ENCODE measurements at regions not wholly inside any gene's neighbourhood (a gene's known extent, or its start where the extent isn't known, plus 50 kb on each side); places are given as distances from the start of the nearest gene placed in this dataset.

- DNase-seq = no peak
Observed at GRCh38 chr6:164206807-164207423, 792.4 kb downstream of the QKI start.

DNA sequence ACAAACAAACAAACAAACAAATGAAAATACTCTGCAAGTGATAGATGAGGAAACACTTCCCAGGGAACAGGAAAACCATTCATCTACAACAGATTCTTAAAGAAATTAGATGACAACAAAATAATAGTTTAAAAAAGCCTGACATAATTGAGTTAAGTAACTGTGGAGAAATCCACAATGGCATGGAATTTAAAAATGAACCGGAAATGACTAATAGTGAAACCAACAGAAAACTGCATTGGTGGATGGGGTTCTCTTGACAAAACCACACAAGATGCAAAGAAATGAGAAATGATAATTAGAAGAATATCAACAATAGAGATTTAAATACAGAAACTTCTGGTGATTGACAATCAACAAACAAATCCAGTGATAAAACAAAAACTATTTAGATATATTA lies 785.6 kb downstream of the QKI start:
- no peak for DNase-seq

- no peak for DNase-seq
Observed at GRCh38 chr6:164195942-164196281, 781.4 kb downstream of the QKI start.

- DNase-seq = no peak
Observed at GRCh38 chr6:164195278-164195941, 780.9 kb downstream of the QKI start.

- no peak for DNase-seq
Observed at GRCh38 chr6:164188861-164189260, 774.3 kb downstream of the QKI start.

GRCh38 chr6:164185471-164185871 lies 771.0 kb downstream of the QKI start:
- DNase-seq = no peak

- no peak for DNase-seq
Observed at GRCh38 chr6:164184410-164184809, 769.9 kb downstream of the QKI start.

- no peak for DNase-seq
Observed at GRCh38 chr6:164183556-164184123, 769.1 kb downstream of the QKI start.

DNA sequence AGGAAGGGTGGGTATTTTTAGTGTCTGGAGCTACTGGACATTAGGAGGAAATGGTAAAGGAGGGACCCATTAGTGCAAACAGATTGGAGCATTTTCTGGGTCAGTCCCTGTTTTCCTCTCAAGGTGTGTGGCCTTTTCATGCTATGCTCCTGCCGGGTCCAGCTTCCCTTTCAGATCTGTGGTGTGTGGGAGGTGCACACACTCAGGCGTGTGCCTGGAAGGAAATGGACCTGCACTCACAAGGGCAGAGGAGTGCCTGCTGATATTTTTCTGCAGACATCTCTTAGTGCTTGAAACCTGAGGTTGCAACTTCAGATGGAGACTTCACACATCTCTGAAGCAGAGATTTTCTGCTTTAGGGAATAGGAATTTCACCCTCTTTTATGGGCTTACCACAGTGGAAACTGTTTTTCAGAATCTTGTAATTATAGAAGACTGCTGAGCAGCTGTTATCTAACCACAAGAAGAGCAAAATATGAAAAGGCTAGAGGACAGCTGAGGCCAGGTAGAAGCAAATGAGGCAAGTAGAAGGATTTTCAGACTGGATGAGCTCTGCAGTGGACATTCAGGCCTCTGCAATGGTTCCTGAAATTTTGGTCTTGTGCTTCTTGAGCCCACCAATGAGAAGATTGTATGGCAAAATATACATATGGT lies 764.3 kb downstream of the QKI start:
- DNase-seq = no peak

GRCh38 chr6:164169355-164169754 lies 754.8 kb downstream of the QKI start:
- DNase-seq = no peak

DNA sequence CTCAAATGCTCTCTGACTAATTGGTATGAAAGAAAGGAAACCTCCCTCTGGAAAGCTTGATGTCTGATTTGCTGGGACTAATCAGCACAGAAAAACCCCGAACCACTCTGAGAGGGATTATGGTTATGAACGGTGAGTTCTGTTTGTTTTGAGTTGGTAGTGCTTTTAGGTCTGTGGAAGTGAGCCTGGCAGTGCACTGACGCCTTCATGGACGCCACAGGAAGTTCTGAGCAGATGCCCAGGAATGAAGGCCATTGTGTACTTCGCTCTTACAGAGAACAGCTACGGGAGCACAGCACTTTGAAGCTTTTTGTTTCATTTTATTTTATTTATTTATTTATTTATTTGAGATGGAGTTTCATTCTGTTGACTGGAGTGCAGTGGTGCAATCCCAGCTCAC lies 754.1 kb downstream of the QKI start:
- no peak for DNase-seq

- DNase-seq = no peak
Observed at GRCh38 chr6:164167873-164168405, 753.4 kb downstream of the QKI start.

DNA sequence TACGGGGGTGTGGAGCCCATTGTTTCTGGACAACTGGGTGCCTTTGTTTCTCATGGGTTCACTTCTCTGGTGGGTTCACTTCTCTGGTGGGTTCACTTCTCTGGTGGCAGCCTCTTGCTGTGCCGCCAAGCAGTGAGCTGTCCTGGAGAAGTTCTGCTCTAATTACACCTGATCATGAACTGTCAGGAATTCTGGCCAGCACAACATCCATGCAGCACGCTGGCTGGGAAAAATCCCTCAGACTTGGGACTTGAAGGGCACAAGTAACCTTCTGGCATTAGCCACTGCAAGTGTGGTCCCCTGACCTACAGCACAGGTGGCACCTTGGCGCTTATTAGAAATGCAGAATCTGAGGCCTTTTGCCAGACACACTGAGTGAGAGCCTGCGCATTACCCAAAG lies 752.5 kb downstream of the QKI start:
- no peak for DNase-seq

- no peak for DNase-seq
Observed at GRCh38 chr6:164166515-164166914, 752.0 kb downstream of the QKI start.

DNA sequence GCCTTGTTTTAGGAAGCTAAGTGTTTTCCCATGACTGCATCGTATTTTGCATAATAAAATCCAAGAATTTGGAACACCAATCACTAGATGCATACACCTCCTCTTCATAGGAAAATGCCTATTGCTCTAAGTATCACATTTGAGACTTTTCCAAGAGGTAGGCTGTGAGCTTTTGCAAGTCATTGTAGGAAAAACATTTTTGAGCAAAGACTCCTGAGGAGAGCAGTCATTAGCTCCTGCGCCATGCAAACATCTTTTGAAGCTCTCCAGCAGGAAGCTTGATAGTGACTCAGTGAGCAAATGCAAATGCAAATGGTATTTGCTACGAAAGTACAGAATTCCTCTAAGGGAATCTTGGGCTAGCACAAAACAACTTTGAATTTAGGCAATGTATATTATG lies 750.4 kb downstream of the QKI start:
- no peak for DNase-seq

- DNase-seq = no peak
Observed at GRCh38 chr6:164163239-164163638, 748.7 kb downstream of the QKI start.

DNA sequence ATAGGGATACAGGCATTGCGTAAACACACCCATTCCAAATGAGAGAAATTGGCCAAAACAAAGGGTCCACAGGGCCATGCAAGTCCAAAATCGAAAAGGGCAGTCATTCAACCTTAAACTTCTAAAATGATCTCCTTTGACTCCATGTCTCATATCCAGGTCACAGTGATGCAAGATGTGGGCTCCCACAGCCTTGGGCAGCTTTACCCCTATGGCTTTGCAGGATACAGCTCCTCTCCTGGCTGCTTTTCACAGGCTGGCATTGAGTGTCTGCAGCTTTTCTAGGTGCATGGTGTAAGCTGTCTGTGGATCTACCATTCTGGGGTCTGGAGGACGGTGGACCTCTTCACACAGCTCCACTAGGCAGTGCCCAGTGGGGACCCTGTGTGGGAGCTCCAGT lies 744.5 kb downstream of the QKI start:
- DNase-seq = no peak

GRCh38 chr6:164154588-164154987 lies 740.1 kb downstream of the QKI start:
- DNase-seq = no peak

GRCh38 chr6:164152611-164153010 lies 738.1 kb downstream of the QKI start:
- no peak for DNase-seq

DNA sequence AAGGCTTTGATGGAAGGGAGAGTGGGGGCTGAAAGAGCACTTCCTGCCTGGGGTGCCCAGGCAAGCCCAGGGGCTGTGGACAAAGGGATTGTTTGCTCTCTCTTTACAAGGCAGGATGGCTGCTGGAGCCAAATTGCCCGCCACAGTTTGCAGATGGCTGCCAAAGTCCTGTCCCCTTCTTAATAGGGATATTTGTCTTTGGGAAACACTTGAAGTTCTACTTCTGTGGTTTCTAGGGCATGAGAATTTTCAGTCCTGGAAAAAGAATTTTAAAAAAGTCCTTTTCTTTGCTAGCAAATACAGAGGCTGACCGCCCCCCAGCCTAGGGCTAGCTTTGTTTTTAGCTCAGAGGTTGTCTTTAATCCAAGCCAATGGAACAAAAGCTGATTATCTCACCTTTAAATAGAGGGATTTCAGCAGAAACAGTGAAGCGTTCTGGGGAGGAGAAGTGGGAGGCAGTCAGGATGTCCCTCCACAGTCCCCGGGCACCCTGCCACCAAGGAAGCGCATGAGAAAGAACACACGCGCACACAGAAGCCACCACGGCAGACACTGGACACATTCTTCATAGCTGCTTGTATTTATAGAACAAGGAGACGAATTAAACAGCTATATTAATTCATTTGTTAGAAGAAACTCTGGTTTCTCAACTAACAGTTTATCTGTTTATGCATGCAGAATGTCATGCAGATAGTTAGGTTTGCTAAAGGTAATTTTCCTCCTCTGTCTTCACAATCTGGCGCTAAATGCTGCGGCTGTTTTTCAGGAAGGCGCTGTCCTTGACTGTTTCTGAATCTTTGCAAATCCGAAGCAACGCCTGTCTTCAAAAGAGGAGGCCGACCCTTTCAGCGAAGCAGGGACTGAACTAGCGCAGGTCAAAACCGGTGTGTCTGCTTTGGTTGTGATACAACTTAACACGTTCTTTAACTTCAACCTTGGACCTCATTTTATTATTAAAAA lies 736.9 kb downstream of the QKI start:
- no peak for DNase-seq

- DNase-seq = no peak
Observed at GRCh38 chr6:164150232-164150631, 735.7 kb downstream of the QKI start.

- no peak for DNase-seq
Observed at GRCh38 chr6:164148788-164149187, 734.3 kb downstream of the QKI start.

GRCh38 chr6:164144316-164144715 lies 729.8 kb downstream of the QKI start:
- no peak for DNase-seq
